ENCODE measurements at regions not wholly inside any gene's neighbourhood (a gene's known extent, or its start where the extent isn't known, plus 50 kb on each side); places are given as distances from the start of the nearest gene placed in this dataset.

DNA sequence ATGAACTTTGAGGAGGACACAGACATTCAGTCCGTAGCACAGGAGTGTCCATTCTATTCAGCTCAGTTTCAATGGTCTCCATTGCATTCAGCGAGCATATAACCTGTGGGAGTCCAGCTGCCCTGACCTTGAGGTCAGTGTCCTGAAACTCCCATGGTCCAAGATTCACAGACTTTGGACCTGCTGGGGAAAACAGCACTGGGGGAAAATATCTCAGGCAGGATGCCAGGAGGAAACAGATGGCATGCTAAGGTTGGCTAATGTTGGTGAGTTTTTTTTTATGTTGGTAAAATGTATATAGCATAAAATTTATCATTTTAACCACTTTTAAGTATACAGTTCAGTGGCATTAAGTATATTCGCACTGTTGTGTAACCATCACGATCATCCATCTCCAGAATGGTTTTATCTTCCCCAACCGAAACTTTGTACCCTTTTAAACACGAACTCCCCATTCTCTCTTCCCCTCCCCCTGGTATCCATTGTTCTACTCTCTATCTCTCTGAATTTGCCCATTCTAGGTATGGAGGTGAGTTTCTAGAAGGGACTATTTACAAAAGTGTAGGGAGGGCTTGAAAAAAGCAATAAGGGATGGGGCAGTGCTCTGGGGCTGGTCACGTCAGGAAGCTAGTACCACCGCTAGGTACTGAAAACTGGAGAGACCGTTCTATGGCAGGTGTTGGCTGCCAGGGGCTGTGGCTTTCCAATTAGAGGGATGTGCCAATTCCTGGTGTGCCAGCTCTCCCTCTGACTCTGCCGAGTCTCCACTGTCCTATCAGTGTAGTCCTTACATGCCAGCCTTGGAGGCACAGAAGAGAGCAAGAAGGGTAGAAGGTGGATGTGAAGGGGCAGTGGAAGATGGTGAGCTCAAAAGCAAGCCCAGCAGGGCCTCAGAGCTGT lies 85.3 kb downstream of the FOXD2 start:
- H3K4me3 ChIP-seq, result no peak overlapping the region
- no peak overlapping the region for H3K27ac ChIP-seq
- DNase-seq (ENCODE audit: low spot score in 2 of 2), result peak in 1 of 2 donors; percentile 65
- TF ChIP-seq EP300 (IDR thresholded peaks at IDR 0.05) (no peak), POLR2AphosphoS5 (IDR thresholded peaks at IDR 0.05) (no peak), POLR2A (IDR thresholded peaks at IDR 0.05) (no peak)
- TF ChIP-seq, protein P1, sequence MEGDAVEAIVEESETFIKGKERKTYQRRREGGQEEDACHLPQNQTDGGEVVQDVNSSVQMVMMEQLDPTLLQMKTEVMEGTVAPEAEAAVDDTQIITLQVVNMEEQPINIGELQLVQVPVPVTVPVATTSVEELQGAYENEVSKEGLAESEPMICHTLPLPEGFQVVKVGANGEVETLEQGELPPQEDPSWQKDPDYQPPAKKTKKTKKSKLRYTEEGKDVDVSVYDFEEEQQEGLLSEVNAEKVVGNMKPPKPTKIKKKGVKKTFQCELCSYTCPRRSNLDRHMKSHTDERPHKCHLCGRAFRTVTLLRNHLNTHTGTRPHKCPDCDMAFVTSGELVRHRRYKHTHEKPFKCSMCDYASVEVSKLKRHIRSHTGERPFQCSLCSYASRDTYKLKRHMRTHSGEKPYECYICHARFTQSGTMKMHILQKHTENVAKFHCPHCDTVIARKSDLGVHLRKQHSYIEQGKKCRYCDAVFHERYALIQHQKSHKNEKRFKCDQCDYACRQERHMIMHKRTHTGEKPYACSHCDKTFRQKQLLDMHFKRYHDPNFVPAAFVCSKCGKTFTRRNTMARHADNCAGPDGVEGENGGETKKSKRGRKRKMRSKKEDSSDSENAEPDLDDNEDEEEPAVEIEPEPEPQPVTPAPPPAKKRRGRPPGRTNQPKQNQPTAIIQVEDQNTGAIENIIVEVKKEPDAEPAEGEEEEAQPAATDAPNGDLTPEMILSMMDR (IDR thresholded peaks at IDR 0.05), result no peak
- 67% methylated on average over 10 of the region's 10 CpGs for WGBS
- no peaks in the 10 kb centered on the region for H3K4me1 ChIP-seq
- peaks cover 21% of the 10 kb centered on the region for H3K27me3 ChIP-seq
- no peaks in the 10 kb centered on the region for H3K9me3 ChIP-seq
- no peaks in the 10 kb centered on the region for H3K36me3 ChIP-seq

DNA sequence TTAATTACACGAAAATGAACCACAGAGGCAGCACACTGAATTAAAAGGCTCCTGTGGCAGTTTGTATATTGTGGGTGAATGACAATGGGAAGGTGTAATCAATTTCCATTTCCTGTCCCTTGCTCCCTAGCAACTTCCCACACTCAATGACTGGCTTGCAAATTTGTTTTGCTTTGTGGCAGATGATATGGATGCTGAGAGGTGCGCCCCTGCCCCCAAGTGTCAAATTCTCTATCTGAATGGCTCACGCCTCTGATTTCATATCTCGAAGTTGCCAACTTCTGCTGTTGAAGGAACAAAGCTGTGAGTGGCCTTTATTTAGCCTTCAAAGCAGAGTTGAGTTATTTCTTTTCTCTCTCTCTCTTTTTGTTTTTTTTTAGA lies 86.0 kb downstream of the FOXD2 start:
- Histone ChIP-seq H3K9me3 (no peaks in the 10 kb centered on the region), H3K4me3 (no peak overlapping the region), H3K4me1 (no peaks in the 10 kb centered on the region), H3K27me3 (peaks cover 23% of the 10 kb centered on the region), H3K27ac (no peak overlapping the region), H3K36me3 (no peaks in the 10 kb centered on the region)
- 63% methylated on average over 4 of the region's 4 CpGs for WGBS
- no peak for DNase-seq (ENCODE audit: low spot score in 2 of 2)
- no peak for TF ChIP-seq POLR2A (IDR thresholded peaks at IDR 0.05)
- no peak for TF ChIP-seq EP300 (IDR thresholded peaks at IDR 0.05)
- TF ChIP-seq POLR2AphosphoS5 (IDR thresholded peaks at IDR 0.05), result no peak
- TF ChIP-seq, protein P1 (IDR thresholded peaks at IDR 0.05), result no peak

DNA sequence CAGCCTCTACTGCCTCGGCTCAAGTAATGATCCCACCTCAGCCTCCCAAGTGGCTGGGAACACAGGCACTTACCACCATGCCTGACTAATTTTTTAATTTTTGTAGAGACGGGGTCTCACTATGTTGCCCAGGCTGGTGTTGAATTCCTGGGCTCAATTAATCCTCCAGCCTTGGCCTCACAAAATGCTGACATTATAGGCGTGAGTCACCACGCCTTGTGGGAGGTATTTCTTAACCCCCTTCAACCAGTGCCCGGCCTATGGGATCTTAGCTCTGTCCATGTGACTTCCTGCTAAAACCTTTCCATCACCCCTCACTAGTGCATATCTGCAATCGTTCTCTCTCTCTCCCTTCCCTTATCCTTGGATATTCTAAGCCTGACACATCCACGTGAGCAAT lies 86.4 kb downstream of the FOXD2 start:
- Histone ChIP-seq H3K4me3 (no peak overlapping the region), H3K9me3 (no peaks in the 10 kb centered on the region), H3K27me3 (peaks cover 23% of the 10 kb centered on the region), H3K4me1 (no peaks in the 10 kb centered on the region), H3K36me3 (no peaks in the 10 kb centered on the region), H3K27ac (no peak overlapping the region)
- no peak for DNase-seq (ENCODE audit: low spot score in 2 of 2)
- no peak for TF ChIP-seq POLR2AphosphoS5 (IDR thresholded peaks at IDR 0.05)
- TF ChIP-seq POLR2A (IDR thresholded peaks at IDR 0.05), result no peak
- TF ChIP-seq EP300 (IDR thresholded peaks at IDR 0.05), result no peak
- TF ChIP-seq, protein P1 (IDR thresholded peaks at IDR 0.05), result no peak
- WGBS, result 85% methylated on average over 7 of the region's 7 CpGs

DNA sequence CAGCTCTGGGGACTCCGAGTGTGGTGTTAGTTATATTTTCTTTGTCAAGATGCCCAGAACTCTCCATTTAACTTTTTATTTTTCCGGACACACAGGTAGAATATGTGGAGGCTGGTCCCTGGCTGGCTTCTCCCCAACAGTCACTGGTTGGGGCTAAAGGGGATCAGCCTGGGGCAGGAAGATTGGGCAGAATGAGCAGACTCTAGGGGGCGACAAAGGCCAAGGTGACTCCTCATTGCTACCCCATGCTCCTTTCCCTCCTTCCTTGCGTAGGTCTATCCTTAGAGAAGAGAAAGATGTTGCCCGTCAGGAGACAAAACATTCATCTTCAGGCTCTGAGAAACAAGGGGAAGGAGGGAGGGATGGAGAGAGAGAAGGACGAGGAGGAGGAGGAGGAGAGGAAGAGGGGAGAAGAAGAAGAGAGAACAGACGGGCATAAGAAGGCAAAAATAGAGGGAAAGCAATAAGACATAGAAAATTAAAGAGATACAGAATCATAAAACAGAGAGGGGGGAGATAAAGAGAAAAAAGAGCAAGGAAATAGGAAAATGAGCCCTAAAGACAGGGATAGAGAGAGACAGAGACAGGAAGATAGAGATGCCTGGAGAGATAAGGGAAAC lies 89.9 kb downstream of the FOXD2 start:
- TF ChIP-seq EP300 (IDR thresholded peaks at IDR 0.05) (no peak), POLR2A (IDR thresholded peaks at IDR 0.05) (no peak), POLR2AphosphoS5 (IDR thresholded peaks at IDR 0.05) (no peak)
- TF ChIP-seq, protein P1 (IDR thresholded peaks at IDR 0.05), result no peak
- no peaks in the 10 kb centered on the region for H3K36me3 ChIP-seq
- H3K4me1 ChIP-seq, result peaks cover 1% of the 10 kb centered on the region
- no peak for DNase-seq (ENCODE audit: low spot score in 2 of 2)
- peaks cover 23% of the 10 kb centered on the region for H3K27me3 ChIP-seq
- H3K27ac ChIP-seq, result no peak overlapping the region
- 50% methylated on average over 7 of the region's 7 CpGs for WGBS
- H3K9me3 ChIP-seq, result no peaks in the 10 kb centered on the region
- no peak overlapping the region for H3K4me3 ChIP-seq

DNA sequence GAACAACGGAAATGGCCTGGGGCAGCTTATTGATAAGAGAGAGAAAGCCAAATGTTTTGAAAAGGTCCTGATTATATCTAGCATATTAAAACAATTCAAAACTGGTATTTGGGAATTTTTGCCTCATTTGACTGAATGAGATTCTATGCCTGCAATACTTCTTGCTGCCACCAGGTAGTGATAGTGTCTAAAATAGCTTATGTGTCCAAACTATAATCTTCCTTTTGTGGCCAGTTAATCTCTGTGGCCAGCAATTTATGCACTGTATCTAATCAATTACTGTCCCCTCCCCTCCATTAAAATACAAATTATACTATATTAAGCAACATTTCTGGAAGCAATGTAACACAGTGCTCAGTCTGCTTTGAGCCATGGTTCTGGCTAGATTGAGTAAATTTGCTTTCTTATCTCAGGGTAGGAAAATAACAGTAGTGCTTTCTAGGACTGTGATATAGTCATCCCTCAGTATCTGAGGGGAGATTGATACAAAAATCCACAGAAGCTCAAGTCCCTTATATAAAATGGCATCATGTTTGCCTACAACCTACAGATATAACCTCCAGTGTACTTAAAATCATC lies 91.8 kb downstream of the FOXD2 start:
- TF ChIP-seq, protein P1 (IDR thresholded peaks at IDR 0.05), result peak in 1 of 2 donors; percentile 14
- TF ChIP-seq POLR2AphosphoS5 (IDR thresholded peaks at IDR 0.05), result no peak
- DNase-seq (ENCODE audit: low spot score in 2 of 2), result no peak
- H3K36me3 ChIP-seq, result no peaks in the 10 kb centered on the region
- H3K27me3 ChIP-seq, result peaks cover 34% of the 10 kb centered on the region
- no peak overlapping the region for H3K27ac ChIP-seq
- WGBS, result 61% methylated on average over 1 of the region's 1 CpG
- no peak overlapping the region for H3K4me3 ChIP-seq
- peaks cover 17% of the 10 kb centered on the region for H3K4me1 ChIP-seq
- H3K9me3 ChIP-seq, result no peaks in the 10 kb centered on the region

Data from suprapubic skin (tissue), 4 donors.